Gastroesophageal sphincter (tissue), 3 donors: ENCODE measurements at regions not wholly inside any gene's neighbourhood (a gene's known extent, or its start where the extent isn't known, plus 50 kb on each side); places are given as distances from the start of the nearest gene placed in this dataset.

ENCODE experiments used
- POLR2A ChIP-seq, 2 donors: fragments of 450-650 bp; IDR thresholded peaks; one replicate each; pipeline ENCODE4 v1.6.1; 2017; ENCODE audit warnings: antibody characterized with exemption in 2 of 2, mild to moderate bottlenecking in 2 of 2, moderate library complexity in 1 of 2
- POLR2AphosphoS5 ChIP-seq: sonication (generic); formaldehyde crosslinking; IDR thresholded peaks from one replicate; pipeline ENCODE4 v1.6.1; 2017; ENCODE audit warnings: antibody characterized with exemption
- TF ChIP-seq, protein P1 (sequence below), 4 experiments: fragments of 200-600 bp in 2 of 4; fragments of 450-650 bp in 2 of 4; sonication (generic) in 1 of 4; IDR thresholded peaks; one replicate each; pipeline ENCODE4 v1.5.1; 2017 to 2019; ENCODE audit warnings: antibody characterized with exemption in 4 of 4, mild to moderate bottlenecking in 2 of 4, moderate library complexity in 2 of 4

DNA sequence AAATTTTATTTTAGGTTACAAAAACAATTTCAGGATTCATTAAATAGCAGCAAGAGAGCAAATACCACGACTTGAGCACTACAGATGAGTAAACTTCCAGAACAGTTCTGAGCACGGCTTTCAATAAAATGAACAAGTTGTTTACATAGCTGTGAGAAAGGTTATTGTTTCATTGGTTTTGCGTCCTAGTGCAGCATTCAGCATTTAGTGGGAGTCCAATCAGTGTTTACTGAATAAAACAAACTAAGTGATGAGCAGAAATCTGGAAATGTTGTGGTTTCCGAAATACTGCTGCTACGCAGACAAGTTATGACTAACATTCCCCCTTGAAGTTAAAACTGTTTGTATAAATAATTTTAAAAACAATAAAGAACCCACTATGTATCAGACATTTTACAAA is 251.5 kb upstream of the STARD13 start:
- TF ChIP-seq POLR2A (IDR thresholded peaks at IDR 0.05), result no peak
- TF ChIP-seq, protein P1, sequence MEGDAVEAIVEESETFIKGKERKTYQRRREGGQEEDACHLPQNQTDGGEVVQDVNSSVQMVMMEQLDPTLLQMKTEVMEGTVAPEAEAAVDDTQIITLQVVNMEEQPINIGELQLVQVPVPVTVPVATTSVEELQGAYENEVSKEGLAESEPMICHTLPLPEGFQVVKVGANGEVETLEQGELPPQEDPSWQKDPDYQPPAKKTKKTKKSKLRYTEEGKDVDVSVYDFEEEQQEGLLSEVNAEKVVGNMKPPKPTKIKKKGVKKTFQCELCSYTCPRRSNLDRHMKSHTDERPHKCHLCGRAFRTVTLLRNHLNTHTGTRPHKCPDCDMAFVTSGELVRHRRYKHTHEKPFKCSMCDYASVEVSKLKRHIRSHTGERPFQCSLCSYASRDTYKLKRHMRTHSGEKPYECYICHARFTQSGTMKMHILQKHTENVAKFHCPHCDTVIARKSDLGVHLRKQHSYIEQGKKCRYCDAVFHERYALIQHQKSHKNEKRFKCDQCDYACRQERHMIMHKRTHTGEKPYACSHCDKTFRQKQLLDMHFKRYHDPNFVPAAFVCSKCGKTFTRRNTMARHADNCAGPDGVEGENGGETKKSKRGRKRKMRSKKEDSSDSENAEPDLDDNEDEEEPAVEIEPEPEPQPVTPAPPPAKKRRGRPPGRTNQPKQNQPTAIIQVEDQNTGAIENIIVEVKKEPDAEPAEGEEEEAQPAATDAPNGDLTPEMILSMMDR (IDR thresholded peaks at IDR 0.05), result no peak
- TF ChIP-seq POLR2AphosphoS5, result no peak
